ENCODE measurements at regions not wholly inside any gene's neighbourhood (a gene's known extent, or its start where the extent isn't known, plus 50 kb on each side); places are given as distances from the start of the nearest gene placed in this dataset.

GRCh38 chr1:47562799-47563198 is 125.0 kb downstream of the FOXD2 start:
- H3K4me1 ChIP-seq: peaks cover 6 to 41% of the 10 kb centered on the region in 2 donors
- H3K36me3 ChIP-seq: no peaks in the 10 kb centered on the region
- no peaks in the 10 kb centered on the region for H3K27me3 ChIP-seq
- intact Hi-C loops (cut with DNase I): loop anchor here (2.0 to 5.0 kb wide), 2 partner anchors 28 to 40 kb away; no protein-coding TSS in a partner anchor
- no peaks in the 10 kb centered on the region for H3K9me3 ChIP-seq
- peak overlapping the region; percentile 43 to 58 for H3K27ac ChIP-seq
- H3K4me3 ChIP-seq: no peak overlapping the region
- DNase-seq (ENCODE audit: low spot score in 2 of 2): no peak
- no peak for TF ChIP-seq CTCF (IDR thresholded peaks at IDR 0.05)

GRCh38 chr1:47563201-47563600 is 125.4 kb downstream of the FOXD2 start:
- Histone ChIP-seq H3K36me3 (no peaks in the 10 kb centered on the region), H3K4me1 (peaks cover 6 to 41% of the 10 kb centered on the region in 2 donors), H3K4me3 (no peak overlapping the region), H3K9me3 (no peaks in the 10 kb centered on the region), H3K27me3 (no peaks in the 10 kb centered on the region), H3K27ac (peak overlapping the region; percentile 43 to 58)
- TF ChIP-seq CTCF (IDR thresholded peaks at IDR 0.05): no peak
- no peak for DNase-seq (ENCODE audit: low spot score in 2 of 2)
- intact Hi-C loops (cut with DNase I): loop anchor here (2.0 to 5.0 kb wide), 2 partner anchors 28 to 41 kb away; no protein-coding TSS in a partner anchor

- Histone ChIP-seq H3K36me3 (no peaks in the 10 kb centered on the region), H3K4me1 (peaks cover 6 to 37% of the 10 kb centered on the region in 2 donors), H3K9me3 (no peaks in the 10 kb centered on the region), H3K27ac (no peak overlapping the region), H3K27me3 (no peaks in the 10 kb centered on the region), H3K4me3 (no peak overlapping the region)
- no peak for DNase-seq (ENCODE audit: low spot score in 2 of 2)
- TF ChIP-seq CTCF (IDR thresholded peaks at IDR 0.05): no peak
- intact Hi-C loops (cut with DNase I): loop anchor here (5.0 kb wide), 1 partner anchor 42 kb away; no protein-coding TSS in a partner anchor
Measured at GRCh38 chr1:47564570-47564969, 126.7 kb downstream of the FOXD2 start.

GRCh38 chr1:47565092-47565491 is 127.2 kb downstream of the FOXD2 start:
- intact Hi-C loops (cut with DNase I): no loop called here
- no peak overlapping the region for H3K4me3 ChIP-seq
- no peak for DNase-seq (ENCODE audit: low spot score in 2 of 2)

GRCh38 chr1:47565676-47566075 is 127.8 kb downstream of the FOXD2 start:
- no peaks in the 10 kb centered on the region for H3K36me3 ChIP-seq
- no peak for DNase-seq (ENCODE audit: low spot score in 2 of 2)
- no peaks in the 10 kb centered on the region for H3K9me3 ChIP-seq
- intact Hi-C loops (cut with DNase I): no loop called here
- no peaks in the 10 kb centered on the region for H3K27me3 ChIP-seq
- no peak for TF ChIP-seq CTCF (IDR thresholded peaks at IDR 0.05)
- H3K4me3 ChIP-seq: no peak overlapping the region
- no peak overlapping the region for H3K27ac ChIP-seq
- peaks cover 6 to 41% of the 10 kb centered on the region in 2 donors for H3K4me1 ChIP-seq

More at GRCh38 chr1:47565092-47565491, 127.2 kb downstream of the FOXD2 start:
- Histone ChIP-seq H3K4me1 (peaks cover 6 to 38% of the 10 kb centered on the region in 2 donors), H3K27me3 (no peaks in the 10 kb centered on the region), H3K27ac (no peak overlapping the region), H3K36me3 (no peaks in the 10 kb centered on the region), H3K9me3 (no peaks in the 10 kb centered on the region)
- no peak for TF ChIP-seq CTCF (IDR thresholded peaks at IDR 0.05)

GRCh38 chr1:47568763-47569162 is 130.9 kb downstream of the FOXD2 start:
- peaks cover 0 to 11% of the 10 kb centered on the region in 2 donors for H3K4me1 ChIP-seq
- no peak overlapping the region for H3K27ac ChIP-seq
- H3K27me3 ChIP-seq: no peaks in the 10 kb centered on the region
- no peak overlapping the region for H3K4me3 ChIP-seq
- no peak for DNase-seq (ENCODE audit: low spot score in 2 of 2)
- intact Hi-C loops (cut with DNase I): no loop called here
- no peaks in the 10 kb centered on the region for H3K36me3 ChIP-seq
- TF ChIP-seq CTCF (IDR thresholded peaks at IDR 0.05): no peak
- no peaks in the 10 kb centered on the region for H3K9me3 ChIP-seq

All from ascending aorta (tissue), 2 donors.